GM19025 (cell line): ENCODE measurements at regions not wholly inside any gene's neighbourhood (a gene's known extent, or its start where the extent isn't known, plus 50 kb on each side); places are given as distances from the start of the nearest gene placed in this dataset.
"Not testable (repeated sequence)": the region's sequence is repeated elsewhere in the genome, so short reads cannot be mapped to it uniquely, and the experiment has no call there.

Experiments used
- ATAC-seq: cut with Tn5 transposase; IDR thresholded peaks from one replicate; pipeline ENCODE4 v1.9.1; 2021; ENCODE audit warnings: mild to moderate bottlenecking, low read depth, moderate library complexity; ENCODE audit not compliant: unreplicated experiment

GRCh38 chr13:65746406-65746921 lies 1483.7 kb downstream of the PCDH9 start:
- ATAC-seq, result no peak

DNA sequence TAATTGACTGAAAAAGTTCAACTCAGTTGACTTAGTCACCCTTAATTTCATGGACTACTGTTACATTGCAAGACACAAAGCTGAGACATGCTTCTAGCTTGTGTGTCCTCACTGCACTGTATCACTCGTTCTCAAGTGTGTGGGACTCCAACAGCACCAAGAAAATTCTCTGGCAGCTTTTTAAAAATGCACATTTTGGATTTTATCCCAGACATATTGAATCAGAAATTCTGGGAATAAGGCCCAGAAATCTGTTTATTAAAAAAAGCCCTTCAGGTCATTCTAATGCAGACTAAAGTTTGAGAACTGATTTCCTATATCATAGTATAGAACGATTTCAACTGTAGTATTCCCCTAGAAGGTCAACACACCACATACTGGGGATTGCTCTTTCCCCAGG lies 1485.3 kb downstream of the PCDH9 start:
- ATAC-seq, result no peak

GRCh38 chr13:65733110-65733509 lies 1497.0 kb downstream of the PCDH9 start:
- ATAC-seq, result no peak

GRCh38 chr13:65727070-65727469 lies 1503.1 kb downstream of the PCDH9 start:
- ATAC-seq, result no peak

- no peak for ATAC-seq
These were observed 1505.1 kb downstream of the PCDH9 start for GRCh38 chr13:65725006-65725405.

- no peak for ATAC-seq
These were observed 1505.9 kb downstream of the PCDH9 start for GRCh38 chr13:65724226-65724625.

GRCh38 chr13:65722506-65722905 lies 1507.6 kb downstream of the PCDH9 start:
- ATAC-seq, result no peak

- no peak for ATAC-seq
These were observed 1510.3 kb downstream of the PCDH9 start for GRCh38 chr13:65719831-65720230.

DNA sequence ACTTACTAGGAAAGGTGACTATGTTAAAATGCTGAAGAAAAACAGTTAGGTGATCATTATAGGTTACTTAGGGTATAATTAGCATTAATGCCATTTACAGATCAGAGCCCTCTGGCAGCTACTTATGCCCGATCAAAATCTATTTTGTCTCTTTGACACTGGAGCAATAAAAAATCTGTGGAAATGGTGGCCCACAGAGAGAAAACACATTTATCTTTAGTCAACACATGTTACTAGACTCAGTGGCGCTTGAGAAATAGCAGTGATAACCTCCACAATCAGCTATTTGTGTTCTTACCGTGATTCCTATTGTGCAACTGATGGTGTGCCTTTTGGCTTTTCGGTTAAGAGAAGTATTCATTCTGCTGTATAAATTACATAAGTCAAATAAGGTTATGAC lies 1519.6 kb downstream of the PCDH9 start:
- ATAC-seq, result no peak

GRCh38 chr13:65697843-65698242 lies 1532.3 kb downstream of the PCDH9 start:
- ATAC-seq, result no peak

- no peak for ATAC-seq
These were observed 1550.9 kb downstream of the PCDH9 start for GRCh38 chr13:65679240-65679639.

GRCh38 chr13:65677906-65678305 lies 1552.2 kb downstream of the PCDH9 start:
- ATAC-seq, result no peak

DNA sequence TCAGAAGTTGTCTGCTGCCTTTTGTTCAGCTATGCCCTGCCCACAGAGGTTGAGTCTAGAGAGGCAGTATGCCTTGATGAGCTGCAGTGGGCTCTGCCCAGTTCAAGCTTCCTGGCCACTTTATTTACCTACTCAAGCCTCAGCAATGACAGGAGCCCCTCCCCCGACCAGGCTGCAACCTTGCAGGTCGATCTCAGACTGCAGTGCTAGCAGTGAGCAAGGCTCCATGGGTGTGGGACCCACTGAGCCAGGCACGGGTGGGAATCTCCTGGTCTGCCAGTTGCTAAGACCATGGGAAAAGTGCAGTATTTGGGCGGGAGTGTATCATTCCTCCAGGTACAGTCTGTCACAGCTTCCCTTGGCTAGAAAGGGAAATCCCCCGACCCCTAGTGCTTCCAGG lies 1554.8 kb downstream of the PCDH9 start:
- not testable (repeated sequence) for ATAC-seq

DNA sequence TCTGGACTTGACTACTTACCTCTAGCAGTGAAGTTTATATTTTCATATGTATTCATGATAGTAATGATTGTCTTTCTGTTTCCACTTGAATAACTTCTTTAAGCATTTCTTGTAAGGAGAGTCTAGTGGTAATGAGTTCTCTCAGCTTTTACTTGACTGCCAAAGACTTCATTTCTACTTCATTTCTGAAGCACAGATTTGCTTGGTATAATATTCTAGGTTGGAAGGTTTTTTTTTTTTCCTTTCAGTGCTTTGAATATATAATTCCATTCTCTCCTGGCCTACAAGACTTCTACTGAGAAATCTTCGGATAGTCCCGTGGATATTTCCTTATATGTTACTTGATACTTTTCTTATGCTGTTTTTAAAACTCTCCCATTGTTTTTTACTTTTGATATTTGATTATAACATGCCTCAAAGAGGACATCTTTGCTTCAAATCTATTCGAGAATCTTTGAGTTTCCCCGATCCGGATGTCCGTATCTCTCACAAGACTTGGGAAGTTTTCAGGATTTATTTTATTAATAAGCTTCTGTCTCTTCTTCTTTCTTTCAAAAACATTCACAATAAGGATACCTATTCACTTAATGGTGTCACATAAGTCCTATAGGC lies 1560.0 kb downstream of the PCDH9 start:
- ATAC-seq, result no peak

- ATAC-seq, result no peak
These were observed 1569.4 kb downstream of the PCDH9 start for GRCh38 chr13:65660731-65661130.

GRCh38 chr13:65656740-65657329 lies 1573.3 kb downstream of the PCDH9 start:
- ATAC-seq, result no peak

DNA sequence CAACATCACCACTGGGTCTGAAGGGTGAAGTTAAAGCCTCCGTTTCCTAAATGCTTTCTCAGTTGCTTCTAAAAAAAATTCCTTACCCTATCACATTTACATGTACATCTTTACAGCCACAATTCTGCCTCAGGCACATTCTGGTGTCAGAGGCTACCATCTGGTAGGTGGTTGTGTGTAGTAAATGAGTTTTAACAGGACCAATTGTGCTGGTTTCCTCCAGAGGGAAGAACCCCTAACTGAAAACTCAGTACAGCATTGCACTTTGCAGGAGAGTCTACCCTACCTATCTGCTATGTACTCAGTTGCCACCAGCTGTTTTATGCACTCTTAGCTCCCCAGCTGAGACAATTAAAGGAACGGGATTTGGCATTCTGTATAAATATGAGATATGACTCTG lies 1576.5 kb downstream of the PCDH9 start:
- ATAC-seq, result no peak

DNA sequence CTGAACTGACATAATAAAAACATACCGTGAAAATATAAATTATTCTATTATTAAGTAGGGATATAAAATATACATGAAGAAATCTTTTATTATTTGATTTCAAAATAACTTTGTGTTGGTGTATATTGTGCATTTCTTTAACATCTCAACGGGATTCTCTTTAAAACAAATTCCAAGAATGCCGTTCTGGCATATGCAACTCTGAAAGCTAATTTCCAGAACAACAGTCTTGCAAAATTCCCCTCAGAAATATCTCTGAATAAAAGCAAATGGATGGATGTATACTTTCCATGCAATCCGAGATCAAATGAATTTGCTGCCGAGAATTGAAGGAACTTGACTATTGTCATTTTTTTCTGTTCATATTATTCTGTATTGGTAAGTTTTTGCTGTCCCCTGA lies 1579.8 kb downstream of the PCDH9 start:
- ATAC-seq, result no peak

- ATAC-seq, result no peak
These were observed 1587.1 kb downstream of the PCDH9 start for GRCh38 chr13:65642996-65643395.

DNA sequence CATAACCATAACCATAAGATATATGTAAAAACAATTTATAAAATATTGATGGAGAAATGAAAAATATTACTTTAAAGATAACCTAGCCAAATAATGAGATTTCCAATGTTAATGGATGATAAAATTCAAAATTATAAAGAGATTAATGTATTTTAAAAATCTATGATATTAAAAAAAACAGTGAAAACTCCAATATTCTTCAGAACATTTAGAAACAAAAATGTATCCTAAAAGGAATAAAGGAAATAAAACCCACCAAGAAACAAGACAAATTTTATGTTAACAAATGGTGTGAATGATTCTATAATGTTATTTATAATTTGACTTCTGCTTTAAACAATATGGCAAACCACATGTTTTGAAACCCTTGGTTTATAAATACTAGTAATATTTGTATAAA lies 1587.8 kb downstream of the PCDH9 start:
- no peak for ATAC-seq

DNA sequence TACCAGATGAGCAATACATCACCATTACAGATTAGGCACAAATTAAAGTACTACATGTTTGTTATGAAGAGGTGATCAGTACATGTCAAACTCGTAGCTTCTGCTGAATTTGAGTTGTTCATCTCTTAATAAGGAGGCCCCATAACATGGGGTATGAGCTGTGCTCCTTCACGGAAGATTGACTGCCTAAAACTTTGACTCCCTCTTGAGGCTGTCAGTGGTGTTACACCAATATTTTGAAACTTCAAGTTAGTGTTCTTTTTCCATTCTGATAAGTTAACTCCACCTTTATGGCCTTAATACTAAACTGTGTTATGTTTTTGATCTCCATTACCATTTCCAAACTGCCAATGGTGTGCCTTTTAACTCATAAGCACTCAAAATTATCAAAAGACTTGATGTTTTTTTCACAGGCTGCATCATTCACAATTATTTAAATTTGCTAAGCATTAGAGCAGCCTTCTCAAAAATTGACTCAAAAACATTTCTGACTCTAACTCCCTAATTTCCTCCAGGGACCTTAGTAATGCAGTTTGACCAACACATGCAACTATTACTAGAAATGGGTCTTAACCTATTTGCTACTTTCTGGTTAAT lies 1591.5 kb downstream of the PCDH9 start:
- peak; percentile 51 for ATAC-seq

DNA sequence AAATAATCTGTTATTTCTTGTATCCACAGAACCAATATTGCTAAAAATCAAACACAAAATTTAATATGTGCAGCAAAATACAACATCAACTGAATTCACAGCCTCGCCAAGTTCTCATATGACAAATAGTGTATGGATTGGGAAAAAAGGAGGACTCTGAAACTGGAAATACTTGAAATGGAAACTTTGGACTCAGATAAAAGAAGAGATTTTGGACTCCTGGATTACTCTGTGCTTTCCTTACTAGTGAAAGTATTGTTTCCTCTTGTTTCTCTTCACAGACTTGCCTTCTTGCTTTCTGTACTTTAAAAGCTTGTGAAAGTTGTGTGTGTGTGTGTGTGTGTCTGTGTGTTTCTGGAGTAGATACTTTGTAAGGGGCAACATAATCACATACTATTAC lies 1596.3 kb downstream of the PCDH9 start:
- no peak for ATAC-seq
